Retinal pigment epithelial cell (primary cell): ENCODE measurements at regions not wholly inside any gene's neighbourhood (a gene's known extent, or its start where the extent isn't known, plus 50 kb on each side); places are given as distances from the start of the nearest gene placed in this dataset.

ENCODE experiments used
- DNase-seq: peaks from one replicate; pipeline ENCODE4 v3.0.0-alpha.2; 2010; ENCODE audit warnings: low read depth
- H3K4me3 ChIP-seq: 2 replicates; pipeline ENCODE4 v1.5.1; 2011; ENCODE audit warnings: mild to moderate bottlenecking, low read length, control low read depth, moderate library complexity
- CTCF ChIP-seq: conservative IDR thresholded peaks from 2 replicates; pipeline ENCODE4 v1.5.1; 2011; ENCODE audit warnings: low read depth, low read length, control low read depth, inconsistent platforms

DNA sequence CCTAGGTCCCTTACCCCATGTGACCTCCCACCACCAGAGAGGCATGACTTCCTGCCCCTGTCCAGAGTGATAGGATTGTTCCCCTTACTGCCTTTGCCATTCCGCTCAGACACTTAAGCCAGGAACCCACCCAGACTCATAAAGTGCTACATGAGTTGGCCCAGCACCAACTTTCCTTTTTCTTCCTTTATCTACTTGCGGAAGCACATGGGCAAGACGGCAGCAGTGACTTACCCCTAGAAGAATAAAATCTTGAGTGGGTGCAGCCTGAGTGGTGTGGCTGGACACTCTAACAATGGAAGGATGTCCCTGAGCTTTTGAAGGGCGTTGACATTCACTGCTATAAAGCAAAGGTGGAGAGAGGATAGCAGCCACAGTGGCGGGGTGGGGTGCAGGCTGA, 100.1 kb downstream of the MAB21L3 start:
- H3K4me3 ChIP-seq = no peak overlapping the region
- DNase-seq = no peak
- TF ChIP-seq CTCF = no peak

DNA sequence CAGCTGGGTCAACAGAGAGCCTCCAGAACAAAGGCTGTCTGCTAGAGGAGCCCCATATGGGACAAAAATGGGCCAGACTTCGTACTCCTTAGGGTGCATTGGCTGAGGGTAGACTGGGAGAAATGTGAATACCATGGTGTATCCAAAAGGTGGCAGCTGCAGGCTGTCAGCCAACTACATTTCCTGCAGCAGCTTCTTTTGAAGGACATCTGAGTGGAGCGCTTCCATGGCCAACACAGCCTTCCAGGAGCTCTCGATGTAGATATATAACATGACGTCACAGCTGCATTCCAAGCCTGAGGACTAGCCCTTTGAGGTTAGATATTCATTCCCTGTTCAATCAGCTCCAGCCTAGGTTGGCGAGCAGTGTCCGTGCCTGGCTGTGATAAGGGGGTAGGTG, 107.7 kb downstream of the MAB21L3 start:
- no peak for DNase-seq
- TF ChIP-seq CTCF = no peak
- no peak overlapping the region for H3K4me3 ChIP-seq

- H3K4me3 ChIP-seq = no peak overlapping the region
- TF ChIP-seq CTCF = no peak
- DNase-seq = no peak
These were observed 108.6 kb downstream of the MAB21L3 start for GRCh38 chr1:116219651-116220434.

- no peak overlapping the region for H3K4me3 ChIP-seq
- no peak for DNase-seq
- TF ChIP-seq CTCF = no peak
These were observed 112.9 kb downstream of the MAB21L3 start for GRCh38 chr1:116224111-116224510.

DNA sequence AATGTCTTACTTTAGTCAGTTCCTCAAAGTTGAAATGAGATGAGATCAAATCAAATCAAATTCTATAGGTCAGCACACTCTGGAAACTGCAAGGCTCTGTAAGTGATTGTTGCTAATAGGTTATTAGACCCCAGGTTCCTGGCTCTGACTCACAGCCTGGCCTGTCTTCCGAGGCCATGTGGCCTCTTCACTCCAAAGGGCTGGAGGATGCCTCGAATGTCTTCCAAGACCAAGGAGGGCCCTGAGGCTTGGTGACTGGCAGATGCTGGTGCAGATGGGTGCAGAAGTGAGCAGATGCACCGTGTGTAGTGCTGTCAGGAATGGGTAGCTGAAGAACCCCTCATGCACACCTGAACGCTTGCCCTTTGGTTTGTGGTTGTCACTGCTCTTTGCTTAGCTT, 113.4 kb downstream of the MAB21L3 start:
- no peak for DNase-seq
- TF ChIP-seq CTCF = no peak
- no peak overlapping the region for H3K4me3 ChIP-seq

DNA sequence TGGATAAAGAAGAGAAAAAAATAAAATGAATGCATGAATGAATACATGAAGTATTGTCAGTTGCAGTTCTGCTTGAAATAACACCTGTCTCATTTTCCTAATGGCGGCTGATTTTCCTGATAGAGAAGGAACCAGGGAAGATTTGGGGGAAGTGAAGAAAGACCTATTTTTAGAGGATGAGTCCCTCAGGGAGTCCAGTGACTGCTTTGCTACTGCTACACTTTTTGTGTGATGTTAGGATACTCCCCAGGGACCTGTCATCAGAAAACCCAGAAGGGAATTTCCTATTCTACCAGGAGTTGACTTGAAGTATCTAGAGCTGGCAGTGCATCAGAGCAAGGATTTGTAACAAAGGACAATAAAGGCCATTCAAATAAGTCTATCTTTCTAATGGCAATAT, 114.8 kb downstream of the MAB21L3 start:
- H3K4me3 ChIP-seq = no peak overlapping the region
- DNase-seq = no peak
- TF ChIP-seq CTCF = no peak

DNA sequence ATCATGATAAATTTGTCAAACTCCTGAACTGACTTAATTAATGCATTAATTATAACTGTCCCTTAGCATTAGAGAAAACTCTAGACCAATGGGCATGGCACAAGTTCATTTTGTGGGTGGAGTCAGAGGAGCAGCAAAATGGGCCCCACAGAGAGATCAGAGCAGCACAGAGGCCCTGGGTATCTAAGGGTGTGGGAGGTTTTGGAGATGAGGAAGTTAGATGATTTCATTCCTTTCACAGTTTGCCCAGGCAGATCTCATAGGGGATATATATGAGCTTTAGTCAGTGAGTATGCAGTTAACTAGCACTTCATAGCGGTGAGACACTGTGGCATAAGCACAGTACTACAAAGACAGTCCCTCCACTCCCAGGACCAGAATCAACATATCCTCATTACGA, 117.3 kb downstream of the MAB21L3 start:
- no peak for DNase-seq
- no peak for TF ChIP-seq CTCF
- no peak overlapping the region for H3K4me3 ChIP-seq
